Activated CD8-positive, alpha-beta T cell treated with anti-CD3 and anti-CD28 coated beads for 36 hours (primary cell): ENCODE measurements at regions not wholly inside any gene's neighbourhood (a gene's known extent, or its start where the extent isn't known, plus 50 kb on each side); places are given as distances from the start of the nearest gene placed in this dataset.
A peak's percentile ranks its signal among the peaks of the same experiment; 100 is the strongest.
"Not testable (repeated sequence)": the region's sequence is repeated elsewhere in the genome, so short reads cannot be mapped to it uniquely, and the experiment has no call there.

Experiments
- ATAC-seq: fragments of 200-7000 bp; cut with Tn5 transposase; one replicate; pipeline ENCODE4 v1.10.0; 2021; ENCODE audit warnings: mild to moderate bottlenecking, moderate library complexity
- CTCF ChIA-PET: fragments of 350-600 bp; sonication (Branson Sonifier 250); formaldehyde crosslinking; loops from one replicate; lab custom pipeline; 2021; ENCODE audit warnings: antibody characterized with exemption; lab: Charles Lee
- POLR2A ChIA-PET: fragments of 350-600 bp; sonication (Branson Sonifier 250); formaldehyde crosslinking; loops from one replicate; lab custom pipeline; 2021; ENCODE audit warnings: antibody characterized with exemption; lab: Charles Lee
- DNase-seq: peaks from one replicate; pipeline ENCODE4 v3.0.0-alpha.2; 2020
- H3K27ac Mint-ChIP-seq: one replicate; pipeline ENCODE4 v1.8.0; 2021; ENCODE audit warnings: mild to moderate bottlenecking, mixed read lengths
- H3K27me3 Mint-ChIP-seq: one replicate; pipeline ENCODE4 v1.8.0; 2021; ENCODE audit warnings: mixed read lengths
- H3K36me3 Mint-ChIP-seq: one replicate; pipeline ENCODE4 v1.8.0; 2021; ENCODE audit warnings: low read depth, mixed read lengths
- H3K4me1 Mint-ChIP-seq: one replicate; pipeline ENCODE4 v1.8.0; 2021; ENCODE audit warnings: low read depth, mixed read lengths
- H3K4me3 Mint-ChIP-seq: one replicate; pipeline ENCODE4 v1.8.0; 2021; ENCODE audit warnings: mild to moderate bottlenecking, moderate library complexity, mixed read lengths
- H3K9me3 Mint-ChIP-seq: one replicate; pipeline ENCODE4 v1.8.0; 2021; ENCODE audit warnings: mixed read lengths
- intact Hi-C: fragments of 100-400 bp; cut with micrococcal nuclease; formaldehyde crosslinking; loops from one replicate; pipeline ENCODE4 v1.10.0; 2022
- TF ChIP-seq, protein P1 (sequence below): fragments of 200-600 bp; IDR thresholded peaks from one replicate; pipeline ENCODE4 v1.8.0; 2022; ENCODE audit warnings: antibody characterized with exemption, mild to moderate bottlenecking

DNA sequence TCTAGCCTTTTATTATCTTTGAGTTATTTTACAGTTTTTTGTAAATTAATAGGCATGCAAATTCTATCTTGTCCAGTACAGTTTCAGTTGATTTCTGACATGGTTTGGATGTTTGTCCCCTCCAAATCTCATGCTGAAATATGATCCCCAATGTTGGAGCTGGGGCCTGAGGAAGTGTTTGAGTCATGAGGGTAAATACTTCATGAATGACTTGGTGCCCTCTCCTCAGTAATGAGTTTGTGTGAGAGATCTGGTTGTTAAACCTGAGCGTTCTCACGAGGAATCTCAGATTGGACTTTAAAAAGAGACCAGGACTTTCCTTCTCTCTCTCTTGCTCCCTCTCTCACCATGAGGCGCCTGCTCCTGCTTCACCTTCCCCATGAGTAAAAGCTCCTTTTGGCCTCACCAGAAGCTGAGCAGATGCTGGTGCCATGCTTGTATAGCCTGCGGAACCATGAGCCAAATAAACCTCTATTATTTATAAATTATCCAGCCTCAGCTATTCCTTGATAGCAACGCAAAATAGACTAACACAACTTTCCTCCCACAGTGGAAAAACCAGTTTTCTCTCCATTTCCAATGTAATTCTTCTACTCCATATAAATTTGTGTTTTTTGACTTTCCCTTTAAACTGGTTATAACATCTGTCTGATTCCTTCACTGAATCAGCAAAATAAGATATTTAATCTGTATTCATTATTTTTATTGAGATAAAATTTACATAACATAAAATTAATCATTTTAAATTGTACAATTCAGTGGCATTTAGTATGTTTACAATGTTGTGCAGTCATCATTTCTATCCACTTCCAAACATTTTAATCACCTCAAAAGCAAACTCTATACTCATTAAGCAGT is 78.7 kb upstream of the PRSS16 start:
- Mint-ChIP-seq H3K4me3 (no peak overlapping the region), H3K27me3 (no peaks in the 10 kb centered on the region), H3K4me1 (no peaks in the 10 kb centered on the region), H3K36me3 (no peaks in the 10 kb centered on the region), H3K27ac (no peak overlapping the region), H3K9me3 (no peaks in the 10 kb centered on the region)
- ATAC-seq (no peak), DNase-seq (no peak)
- intact Hi-C loops, result no loop called here
- POLR2A ChIA-PET, result interaction anchor here (1.0 kb wide), 1 partner anchor 23 kb away, joined by 7 read pairs; no protein-coding TSS in a partner anchor
- CTCF ChIA-PET, result no interaction called here
- TF ChIP-seq, protein P1, sequence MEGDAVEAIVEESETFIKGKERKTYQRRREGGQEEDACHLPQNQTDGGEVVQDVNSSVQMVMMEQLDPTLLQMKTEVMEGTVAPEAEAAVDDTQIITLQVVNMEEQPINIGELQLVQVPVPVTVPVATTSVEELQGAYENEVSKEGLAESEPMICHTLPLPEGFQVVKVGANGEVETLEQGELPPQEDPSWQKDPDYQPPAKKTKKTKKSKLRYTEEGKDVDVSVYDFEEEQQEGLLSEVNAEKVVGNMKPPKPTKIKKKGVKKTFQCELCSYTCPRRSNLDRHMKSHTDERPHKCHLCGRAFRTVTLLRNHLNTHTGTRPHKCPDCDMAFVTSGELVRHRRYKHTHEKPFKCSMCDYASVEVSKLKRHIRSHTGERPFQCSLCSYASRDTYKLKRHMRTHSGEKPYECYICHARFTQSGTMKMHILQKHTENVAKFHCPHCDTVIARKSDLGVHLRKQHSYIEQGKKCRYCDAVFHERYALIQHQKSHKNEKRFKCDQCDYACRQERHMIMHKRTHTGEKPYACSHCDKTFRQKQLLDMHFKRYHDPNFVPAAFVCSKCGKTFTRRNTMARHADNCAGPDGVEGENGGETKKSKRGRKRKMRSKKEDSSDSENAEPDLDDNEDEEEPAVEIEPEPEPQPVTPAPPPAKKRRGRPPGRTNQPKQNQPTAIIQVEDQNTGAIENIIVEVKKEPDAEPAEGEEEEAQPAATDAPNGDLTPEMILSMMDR, result no peak

DNA sequence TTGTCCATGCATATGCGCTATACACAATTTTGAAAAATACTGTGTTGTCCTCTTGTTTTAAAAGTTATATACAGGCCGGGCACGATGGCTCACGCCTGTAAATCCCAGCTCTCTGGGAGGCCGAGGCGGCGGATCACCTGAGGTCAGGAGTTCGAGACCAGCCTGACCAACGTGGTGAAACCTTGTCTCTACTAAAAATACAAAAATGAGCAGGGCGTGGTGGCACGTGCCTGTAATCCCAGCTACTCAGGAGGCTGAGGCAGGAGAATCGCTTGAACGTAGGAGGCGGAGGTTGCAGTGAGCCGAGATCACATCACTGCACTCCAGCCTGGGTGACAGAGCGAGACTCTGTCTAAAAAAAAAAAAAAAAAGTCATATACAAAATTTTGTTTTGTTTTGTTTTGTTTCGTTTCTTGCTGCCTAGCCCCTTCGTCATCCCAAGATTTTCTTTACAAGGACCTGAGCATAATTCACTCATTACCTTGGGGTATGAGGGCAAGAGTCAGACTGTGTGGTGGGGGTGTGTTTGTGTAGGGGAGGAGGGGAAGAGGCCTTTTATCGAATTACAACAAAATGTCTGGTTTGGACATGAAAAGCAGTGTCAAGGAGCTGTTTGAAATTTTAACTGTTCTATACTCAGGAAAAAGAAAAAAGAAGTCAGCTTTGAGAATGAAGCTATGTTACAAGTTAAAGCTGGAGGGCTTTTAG is 74.8 kb upstream of the PRSS16 start:
- H3K4me3 Mint-ChIP-seq, H3K27me3 Mint-ChIP-seq, DNase-seq, POLR2A ChIA-PET, H3K27ac Mint-ChIP-seq, H3K9me3 Mint-ChIP-seq, H3K4me1 Mint-ChIP-seq, ATAC-seq, H3K36me3 Mint-ChIP-seq: not testable (repeated sequence)
- CTCF ChIA-PET, result interaction anchor here (1.2 kb wide), 1 partner anchor 10 kb away, joined by 3 read pairs; no protein-coding TSS in a partner anchor
- intact Hi-C loops, result loop anchor here (10.0 kb wide), 1 partner anchor 432 kb away; no protein-coding TSS in a partner anchor

DNA sequence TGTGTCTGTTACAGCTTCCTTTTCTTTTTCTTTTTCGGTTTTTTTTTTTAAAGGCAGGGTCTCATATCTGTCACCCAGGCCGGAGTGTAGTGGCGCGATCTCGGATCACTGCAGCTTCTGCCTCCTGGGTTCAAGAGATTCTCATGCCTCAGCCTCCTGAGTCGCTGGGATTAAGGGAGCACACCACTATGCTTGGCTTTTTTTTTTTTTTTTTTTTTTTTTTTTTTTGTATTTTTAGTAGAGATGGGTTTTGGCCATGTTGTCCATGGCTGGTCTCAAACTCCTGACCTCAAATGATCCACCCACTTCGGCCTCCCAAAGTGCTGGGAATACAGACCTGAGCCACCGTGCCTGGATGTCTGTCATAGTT is 74.3 kb upstream of the PRSS16 start:
- H3K4me1 Mint-ChIP-seq, H3K4me3 Mint-ChIP-seq, ATAC-seq, H3K27me3 Mint-ChIP-seq, H3K27ac Mint-ChIP-seq, DNase-seq, H3K36me3 Mint-ChIP-seq, H3K9me3 Mint-ChIP-seq, POLR2A ChIA-PET, CTCF ChIA-PET: not testable (repeated sequence)
- intact Hi-C loops, result loop anchor here (10.0 kb wide), 1 partner anchor 432 kb away; no protein-coding TSS in a partner anchor

DNA sequence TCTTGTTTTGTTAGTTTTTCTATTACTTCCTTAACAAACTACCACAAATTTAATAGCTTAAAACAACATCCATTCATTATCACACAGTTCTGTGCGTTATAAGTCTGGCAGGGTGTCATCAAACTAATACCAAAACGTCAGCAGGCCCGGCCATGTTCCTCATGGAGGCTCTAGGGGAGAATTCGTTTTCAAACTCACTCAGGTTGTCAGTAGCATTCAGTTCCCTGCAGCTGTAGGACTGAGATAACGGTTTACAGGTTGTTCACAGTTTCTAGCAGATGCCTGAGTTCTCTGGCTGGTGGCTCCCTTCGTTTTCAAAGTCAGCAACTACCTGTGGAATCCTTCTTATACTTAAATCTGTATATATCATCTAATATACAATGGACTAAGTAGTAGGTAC is 72.5 kb upstream of the PRSS16 start:
- ATAC-seq, result no peak
- no peaks in the 10 kb centered on the region for H3K9me3 Mint-ChIP-seq
- H3K4me3 Mint-ChIP-seq, result no peak overlapping the region
- intact Hi-C loops, result loop anchor here (10.0 kb wide), 1 partner anchor 430 kb away; no protein-coding TSS in a partner anchor
- H3K36me3 Mint-ChIP-seq, result no peaks in the 10 kb centered on the region
- CTCF ChIA-PET, result interaction anchor here (1.6 to 3.8 kb wide), 2 partner anchors 137 to 621 kb away, joined by 4 to 19 read pairs; no protein-coding TSS in a partner anchor
- DNase-seq, result no peak
- no peak overlapping the region for H3K27ac Mint-ChIP-seq
- H3K4me1 Mint-ChIP-seq, result peaks cover 3% of the 10 kb centered on the region
- TF ChIP-seq, protein P1, result no peak
- POLR2A ChIA-PET, result no interaction called here
- no peaks in the 10 kb centered on the region for H3K27me3 Mint-ChIP-seq

DNA sequence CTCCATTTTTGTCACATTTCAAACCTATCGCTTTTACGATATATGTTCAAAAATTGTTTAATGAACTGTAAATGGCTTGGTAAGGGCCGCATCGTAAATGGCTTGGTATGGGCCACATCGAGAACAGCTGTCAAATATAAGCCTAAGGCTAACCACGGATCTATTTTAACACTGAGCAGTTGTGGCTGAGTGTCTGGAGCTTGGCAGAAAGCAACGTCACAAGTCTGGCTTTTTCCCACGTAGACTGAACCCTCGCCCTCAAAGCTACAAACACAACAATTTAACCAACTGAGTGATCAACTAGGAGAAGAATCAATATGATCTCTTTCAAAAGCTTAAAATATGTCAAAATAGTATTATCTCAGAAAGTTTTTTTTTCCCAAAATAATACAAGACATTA is 71.4 kb upstream of the PRSS16 start:
- Mint-ChIP-seq H3K36me3 (no peaks in the 10 kb centered on the region), H3K4me1 (peaks cover 3% of the 10 kb centered on the region), H3K4me3 (peak overlapping the region; percentile 94), H3K27ac (no peak overlapping the region), H3K27me3 (peaks cover 2% of the 10 kb centered on the region), H3K9me3 (no peaks in the 10 kb centered on the region)
- CTCF ChIA-PET, result interaction anchor here (1.2 to 3.8 kb wide), 9 partner anchors 11 to 620 kb away, joined by 3 to 19 read pairs (median 5); no protein-coding TSS in a partner anchor
- DNase-seq (no peak), ATAC-seq (no peak)
- TF ChIP-seq, protein P1, result no peak
- intact Hi-C loops, result loop anchor here (10.0 kb wide), 1 partner anchor 429 kb away; no protein-coding TSS in a partner anchor
- POLR2A ChIA-PET, result interaction anchor here (0.6 to 1.7 kb wide), 5 partner anchors 14 to 633 kb away, joined by 4 to 5 read pairs (median 4); a partner anchor contains a TSS
